Lung (tissue), 11 donors: ENCODE measurements at regions not wholly inside any gene's neighbourhood (a gene's known extent, or its start where the extent isn't known, plus 50 kb on each side); places are given as distances from the start of the nearest gene placed in this dataset.

Experiments
- ATAC-seq: fragments of 200-7000 bp; cut with Tn5 transposase; one replicate; pipeline ENCODE4 v1.9.1; 2020; ENCODE audit warnings: moderate number of reproducible peaks; ENCODE audit not compliant: insufficient read depth, low FRiP score
- DNase-seq, 3 donors: peaks; one replicate each; pipeline ENCODE4 v3.0.0-alpha.2; 2013 to 2017
- H3K27ac ChIP-seq, 2 donors: one replicate each; pipeline ENCODE4 v1.5.1; 2013; ENCODE audit warnings: mild to moderate bottlenecking in 2 of 2, moderate library complexity in 2 of 2, control low read depth in 1 of 2, inconsistent platforms in 1 of 2, low read depth in 1 of 2, low read length in 1 of 2
- H3K27me3 ChIP-seq, 3 donors: one replicate each; pipeline ENCODE4 v1.5.1; 2013; ENCODE audit warnings: low read length in 2 of 3; ENCODE audit not compliant: control insufficient read depth in 3 of 3, insufficient read depth in 3 of 3
- H3K36me3 ChIP-seq, 4 donors: one replicate each; pipeline ENCODE4 v1.5.1; 2013; ENCODE audit warnings: low read length in 4 of 4, mild to moderate bottlenecking in 1 of 4, moderate library complexity in 1 of 4; ENCODE audit not compliant: control insufficient read depth in 4 of 4, insufficient read depth in 4 of 4
- H3K4me1 ChIP-seq, 5 donors: one replicate each; pipeline ENCODE4 v1.5.1; 2013; ENCODE audit warnings: low read length in 5 of 5, mild to moderate bottlenecking in 2 of 5, moderate library complexity in 1 of 5; ENCODE audit not compliant: control insufficient read depth in 5 of 5, insufficient read depth in 5 of 5
- H3K4me3 ChIP-seq: one replicate; pipeline ENCODE4 v1.5.1; 2013; ENCODE audit warnings: mild to moderate bottlenecking, control low read depth, moderate library complexity
- H3K9ac ChIP-seq, 2 donors: one replicate each; pipeline ENCODE4 v1.5.1; 2013; ENCODE audit warnings: low read length in 2 of 2, control low read depth in 1 of 2; ENCODE audit not compliant: insufficient read depth in 1 of 2
- H3K9me3 ChIP-seq, 4 donors: one replicate each; pipeline ENCODE4 v1.5.1; 2013; ENCODE audit warnings: low read length in 3 of 4, mild to moderate bottlenecking in 1 of 4, moderate library complexity in 1 of 4; ENCODE audit not compliant: control insufficient read depth in 4 of 4, insufficient read depth in 3 of 4
- whole genome bisulfite sequencing, 2 donors: extraction: QIAGEN DNeasy Blood & Tissue Kit; methylation state at CpG; one replicate each; pipeline ENCODE4 v1.1.7; 2013; 5-methylcytosine and 5-hydroxymethylcytosine counted together
- TF ChIP-seq, protein P1 (sequence below): IDR thresholded peaks from 2 replicates; pipeline ENCODE4 v1.5.1; 2012; ENCODE audit warnings: mild to moderate bottlenecking; ENCODE audit errors: control extremely low read depth, extremely low read depth
- donor health status: control.
- donor health status: control.
- donor health status: Bipolar disorder and iron deficiency.
- donor health status: healthy.
- donor health status: DM: yes; HTN: yes; CAD: no.

GRCh38 chr3:78516937-78517336 lies 1250.9 kb downstream of the ROBO1 start:
- Histone ChIP-seq H3K36me3 (no peaks in the 10 kb centered on the region), H3K9me3 (no peaks in the 10 kb centered on the region), H3K27ac (no peak overlapping the region), H3K9ac (no peak overlapping the region), H3K4me3 (no peak overlapping the region), H3K4me1 (peaks cover 0 to 15% (median 0%) of the 10 kb centered on the region in 5 donors), H3K27me3 (no peaks in the 10 kb centered on the region)
- DNase-seq (no peak), ATAC-seq (no peak)
- TF ChIP-seq, protein P1, sequence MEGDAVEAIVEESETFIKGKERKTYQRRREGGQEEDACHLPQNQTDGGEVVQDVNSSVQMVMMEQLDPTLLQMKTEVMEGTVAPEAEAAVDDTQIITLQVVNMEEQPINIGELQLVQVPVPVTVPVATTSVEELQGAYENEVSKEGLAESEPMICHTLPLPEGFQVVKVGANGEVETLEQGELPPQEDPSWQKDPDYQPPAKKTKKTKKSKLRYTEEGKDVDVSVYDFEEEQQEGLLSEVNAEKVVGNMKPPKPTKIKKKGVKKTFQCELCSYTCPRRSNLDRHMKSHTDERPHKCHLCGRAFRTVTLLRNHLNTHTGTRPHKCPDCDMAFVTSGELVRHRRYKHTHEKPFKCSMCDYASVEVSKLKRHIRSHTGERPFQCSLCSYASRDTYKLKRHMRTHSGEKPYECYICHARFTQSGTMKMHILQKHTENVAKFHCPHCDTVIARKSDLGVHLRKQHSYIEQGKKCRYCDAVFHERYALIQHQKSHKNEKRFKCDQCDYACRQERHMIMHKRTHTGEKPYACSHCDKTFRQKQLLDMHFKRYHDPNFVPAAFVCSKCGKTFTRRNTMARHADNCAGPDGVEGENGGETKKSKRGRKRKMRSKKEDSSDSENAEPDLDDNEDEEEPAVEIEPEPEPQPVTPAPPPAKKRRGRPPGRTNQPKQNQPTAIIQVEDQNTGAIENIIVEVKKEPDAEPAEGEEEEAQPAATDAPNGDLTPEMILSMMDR: no peak

- Histone ChIP-seq H3K27ac (no peak overlapping the region), H3K27me3 (no peaks in the 10 kb centered on the region), H3K4me1 (peaks cover 0 to 15% (median 0%) of the 10 kb centered on the region in 5 donors), H3K9ac (no peak overlapping the region), H3K4me3 (no peak overlapping the region), H3K36me3 (no peaks in the 10 kb centered on the region), H3K9me3 (no peaks in the 10 kb centered on the region)
- TF ChIP-seq, protein P1: no peak
- ATAC-seq (no peak), DNase-seq (peak in 1 of 3 donors; percentile 85)
- 46 to 59% methylated on average over 1 of the region's 1 CpG for WGBS, 2 donors
Measured at GRCh38 chr3:78517965-78518364, 1249.8 kb downstream of the ROBO1 start.

DNA sequence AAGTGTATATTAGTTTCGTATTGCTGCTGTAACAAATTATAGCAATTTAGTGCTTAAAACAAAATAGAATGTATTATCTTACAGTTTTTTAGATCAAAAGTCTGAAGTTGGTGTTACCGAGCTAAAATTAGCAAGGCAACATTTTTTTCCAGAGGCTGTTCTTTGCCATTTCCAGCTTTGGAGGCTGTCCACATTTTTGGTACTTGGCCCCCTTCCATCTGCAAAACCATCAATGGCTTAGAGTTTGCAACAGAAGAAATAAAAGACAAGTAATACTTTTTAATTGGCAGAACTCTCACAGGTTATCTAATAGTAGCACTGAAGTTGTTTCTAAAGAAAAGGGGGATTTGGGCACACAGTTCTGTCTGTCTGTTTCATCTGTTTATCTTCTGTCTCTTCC lies 1248.5 kb downstream of the ROBO1 start:
- peak in 1 of 3 donors; percentile 50 for DNase-seq
- ATAC-seq: no peak
- TF ChIP-seq, protein P1: no peak
- H3K9ac ChIP-seq: no peak overlapping the region
- WGBS, 2 donors: 65 to 72% methylated on average over 2 of the region's 2 CpGs
- H3K9me3 ChIP-seq: no peaks in the 10 kb centered on the region
- no peak overlapping the region for H3K27ac ChIP-seq
- no peaks in the 10 kb centered on the region for H3K27me3 ChIP-seq
- H3K4me3 ChIP-seq: no peak overlapping the region
- peaks cover 0 to 15% (median 0%) of the 10 kb centered on the region in 5 donors for H3K4me1 ChIP-seq
- no peaks in the 10 kb centered on the region for H3K36me3 ChIP-seq

DNA sequence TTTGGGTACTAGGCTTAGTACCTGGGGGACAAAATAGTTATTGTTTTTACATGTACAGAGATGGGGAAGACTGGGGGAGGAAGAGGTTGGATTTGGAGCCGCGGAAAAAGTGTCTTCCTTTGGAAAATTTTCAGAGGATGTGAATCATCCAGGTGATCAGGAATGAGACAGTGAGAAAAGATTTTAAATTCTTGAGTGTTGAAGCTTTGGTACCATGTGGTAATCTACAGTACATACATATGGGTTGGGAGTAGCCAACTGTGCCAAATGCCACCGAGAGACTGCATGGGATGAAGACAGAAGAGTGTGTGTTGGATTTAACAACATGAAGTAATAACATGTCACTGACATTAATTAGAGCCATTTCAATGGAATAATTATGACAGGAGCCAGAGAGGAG lies 1238.2 kb downstream of the ROBO1 start:
- H3K4me3 ChIP-seq: no peak overlapping the region
- no peaks in the 10 kb centered on the region for H3K27me3 ChIP-seq
- no peaks in the 10 kb centered on the region for H3K9me3 ChIP-seq
- ATAC-seq: no peak
- no peaks in the 10 kb centered on the region for H3K4me1 ChIP-seq
- no peaks in the 10 kb centered on the region for H3K36me3 ChIP-seq
- no peak for DNase-seq
- TF ChIP-seq, protein P1: no peak
- WGBS, 2 donors: 49 to 55% methylated on average over 3 of the region's 3 CpGs
- H3K9ac ChIP-seq: no peak overlapping the region
- H3K27ac ChIP-seq: no peak overlapping the region
